ENCODE measurements at regions not wholly inside any gene's neighbourhood (a gene's known extent, or its start where the extent isn't known, plus 50 kb on each side); places are given as distances from the start of the nearest gene placed in this dataset.

- TF ChIP-seq CTCF (IDR thresholded peaks at IDR 0.05) (no peak), POLR2A (IDR thresholded peaks at IDR 0.05) (no peak)
These were observed 1071.8 kb downstream of the DNAJB9 start for GRCh38 chr7:109641445-109641844.
